HCT116 (cell line): ENCODE measurements at regions not wholly inside any gene's neighbourhood (a gene's known extent, or its start where the extent isn't known, plus 50 kb on each side); places are given as distances from the start of the nearest gene placed in this dataset.

Source experiments
- ATAC-seq: fragments of 200-7000 bp; cut with Tn5 transposase; 2 replicates; pipeline ENCODE4 v1.9.1; 2020; ENCODE audit warnings: mild to moderate bottlenecking, moderate library complexity
- BruUV-seq: library from RNA; stranded (reverse); fragments of 400-500 nt; replicated peaks from 2 replicates; lab custom pipeline; 2021; lab: Mats Ljungman, UMichigan
- CTCF ChIA-PET: fragments of 300-600 bp; sonication (Branson Sonifier 250); formaldehyde crosslinking; loops from one replicate; lab custom pipeline; 2021; ENCODE audit warnings: antibody characterized with exemption; lab: Charles Lee
- POLR2A ChIA-PET: fragments of 300-600, 350-600 bp; sonication (Branson Sonifier 250); formaldehyde crosslinking; loops from one replicate; lab custom pipeline; 2021; ENCODE audit warnings: antibody characterized with exemption; lab: Charles Lee
- RAD21 ChIA-PET, 2 experiments: fragments of 300-600 bp; sonication (Branson Sonifier 250); formaldehyde crosslinking; loops; one replicate each; lab custom pipeline; 2023; ENCODE audit warnings: low total read pairs in 2 of 2; ENCODE audit not compliant: uncharacterized antibody in 2 of 2, unreplicated experiment in 2 of 2, low non-redundant PET in 1 of 2; lab: Charles Lee
- DNase-seq: peaks from one replicate; pipeline ENCODE4 v3.0.0-alpha.2; 2010; ENCODE audit warnings: low read depth, low spot score
- H2AFZ ChIP-seq: fragments of 200-600 bp; shearing (Covaris generic), sonication (generic); 2 replicates; pipeline ENCODE4 v1.6.1; 2017; ENCODE audit warnings: low read depth, mixed run types, mixed read lengths, antibody characterized with exemption, low read length; ENCODE audit not compliant: poor library complexity, severe bottlenecking
- H3K27ac ChIP-seq: 2 replicates; pipeline ENCODE4 v1.5.1; 2012; ENCODE audit warnings: low read depth, low read length
- H3K27me3 ChIP-seq: fragments of 200-600 bp; sonication (generic); 2 replicates; pipeline ENCODE4 v1.6.1; 2016; ENCODE audit warnings: mixed run types, low read length, mixed read lengths; ENCODE audit not compliant: insufficient read depth
- H3K36me3 ChIP-seq, 2 experiments: fragments of 200-500 bp in 1 of 2; fragments of 200-600 bp in 1 of 2; sonication (Bioruptor generic) in 1 of 2; sonication (generic) in 1 of 2; 2 replicates each; pipeline versions ENCODE4 v1.5.1 to v1.6.1; 2014 to 2016; ENCODE audit warnings: low read length in 2 of 2, inconsistent platforms in 1 of 2, mixed read lengths in 1 of 2, mixed run types in 1 of 2; ENCODE audit not compliant: insufficient read depth in 2 of 2, control insufficient read depth in 1 of 2
- H3K4me1 ChIP-seq, 2 experiments: fragments of 200-600 bp in 1 of 2; sonication (generic) in 1 of 2; 2 replicates each; pipeline versions ENCODE4 v1.5.1 to v1.6.1; 2012 to 2017; ENCODE audit warnings: low read length in 2 of 2, inconsistent platforms in 1 of 2, mild to moderate bottlenecking in 1 of 2, mixed read lengths in 1 of 2, mixed run types in 1 of 2, moderate library complexity in 1 of 2; ENCODE audit not compliant: insufficient read depth in 2 of 2, control insufficient read depth in 1 of 2
- H3K4me2 ChIP-seq: fragments of 200-600 bp; sonication (generic); 2 replicates; pipeline ENCODE4 v1.6.1; 2017; ENCODE audit warnings: mixed run types, low read length, mixed read lengths
- H3K4me3 ChIP-seq, 2 experiments: fragments of 200-600 bp in 1 of 2; sonication (generic) in 1 of 2; replicated peaks in 1 of 2; 2 replicates each; pipeline ENCODE4 v1.5.1; 2011 to 2016; ENCODE audit warnings: low read length in 2 of 2, control low read depth in 1 of 2, low read depth in 1 of 2, mild to moderate bottlenecking in 1 of 2, mixed read lengths in 1 of 2, mixed run types in 1 of 2
- H3K79me2 ChIP-seq: fragments of 200-600 bp; sonication (generic); 2 replicates; pipeline ENCODE4 v1.6.1; 2017; ENCODE audit warnings: mild to moderate bottlenecking, mixed run types, low read length, moderate library complexity, mixed read lengths; ENCODE audit not compliant: insufficient read depth
- H3K9ac ChIP-seq: fragments of 200-600 bp; sonication (generic); 2 replicates; pipeline ENCODE4 v1.6.1; 2016; ENCODE audit warnings: low read length, mixed read lengths
- H3K9me2 ChIP-seq: fragments of 200-600 bp; sonication (generic), shearing (Covaris generic); 2 replicates; pipeline ENCODE4 v1.6.1; 2017; ENCODE audit warnings: mixed run types, mild to moderate bottlenecking, moderate library complexity; ENCODE audit not compliant: insufficient read depth
- H3K9me3 ChIP-seq, 2 experiments: fragments of 200-500 bp in 1 of 2; fragments of 200-600 bp in 1 of 2; sonication (Bioruptor generic) in 1 of 2; sonication (generic) in 1 of 2; 2 replicates each; pipeline ENCODE4 v1.6.1; 2014 to 2017; ENCODE audit warnings: low read length in 2 of 2, mixed read lengths in 2 of 2, inconsistent platforms in 1 of 2, low read depth in 1 of 2, mild to moderate bottlenecking in 1 of 2, mixed run types in 1 of 2, moderate library complexity in 1 of 2; ENCODE audit not compliant: control insufficient read depth in 1 of 2, insufficient read depth in 1 of 2
- H4K20me1 ChIP-seq: fragments of 200-600 bp; sonication (generic), shearing (Covaris generic); 2 replicates; pipeline ENCODE4 v1.6.1; 2017; ENCODE audit warnings: mixed run types, mild to moderate bottlenecking, moderate library complexity; ENCODE audit not compliant: insufficient read depth
- CBX3 ChIP-seq: IDR thresholded peaks from 2 replicates; pipeline ENCODE4 v1.6.1; 2012; ENCODE audit warnings: low read depth
- CEBPB ChIP-seq: IDR thresholded peaks from 2 replicates; pipeline ENCODE4 v1.6.1; 2012; ENCODE audit warnings: low read depth
- EGR1 ChIP-seq: IDR thresholded peaks from 2 replicates; pipeline ENCODE4 v1.6.1; 2012; ENCODE audit warnings: low read depth
- ELF1 ChIP-seq: IDR thresholded peaks from 2 replicates; pipeline ENCODE4 v1.6.1; 2012; ENCODE audit warnings: low read depth, borderline replicate concordance
- EZH2phosphoT487 ChIP-seq: fragments of 200-600 bp; IDR thresholded peaks from 2 replicates; pipeline ENCODE4 v1.6.1; 2018; ENCODE audit warnings: antibody characterized with exemption, borderline replicate concordance
- POLR2A ChIP-seq: IDR thresholded peaks from 2 replicates; pipeline ENCODE4 v1.7.0; 2011; ENCODE audit warnings: borderline replicate concordance; ENCODE audit not compliant: insufficient read depth, insufficient read length; ENCODE audit errors: extremely low read depth
- POLR2AphosphoS5 ChIP-seq: IDR thresholded peaks from 2 replicates; pipeline ENCODE4 v1.6.1; 2011; ENCODE audit warnings: mild to moderate bottlenecking, low read depth, low read length, moderate library complexity
- RAD21 ChIP-seq: IDR thresholded peaks from 2 replicates; pipeline ENCODE4 v1.6.1; 2012; ENCODE audit warnings: low read depth, mild to moderate bottlenecking
- SIN3A ChIP-seq: IDR thresholded peaks from 2 replicates; pipeline ENCODE4 v1.6.1; 2012; ENCODE audit warnings: low read depth
- SP1 ChIP-seq: IDR thresholded peaks from 2 replicates; pipeline ENCODE4 v1.6.1; 2012; ENCODE audit warnings: low read depth
- SRF ChIP-seq: IDR thresholded peaks from 2 replicates; pipeline ENCODE4 v1.6.1; 2012; ENCODE audit warnings: low read depth
- YY1 ChIP-seq: IDR thresholded peaks from 2 replicates; pipeline ENCODE4 v1.6.1; 2011; ENCODE audit warnings: low read length, low read depth, moderate library complexity, mild to moderate bottlenecking; ENCODE audit not compliant: insufficient replicate concordance; ENCODE audit errors: extremely low read depth
- intact Hi-C: fragments of 100-400 bp; cut with micrococcal nuclease; formaldehyde crosslinking; loops from 2 replicates; pipeline ENCODE4 v1.10.0; 2022
- TF ChIP-seq, protein P1 (sequence below): IDR thresholded peaks from 2 replicates; pipeline ENCODE4 v1.6.1; 2012

- ChIA-PET POLR2A (no interaction called here), CTCF (no interaction called here), RAD21 (no interaction called here)
- Histone ChIP-seq H4K20me1 (no peaks in the 10 kb centered on the region), H3K9me3 (peaks cover 7 to 14% of the 10 kb centered on the region in 2 experiments; a peak in 2 of 4 replicates), H3K79me2 (no peaks in the 10 kb centered on the region), H3K9me2 (no peaks in the 10 kb centered on the region), H3K27ac (no peak overlapping the region), H3K9ac (no peak overlapping the region), H2AFZ (no peak overlapping the region), H3K36me3 (no peaks in the 10 kb centered on the region), H3K27me3 (no peaks in the 10 kb centered on the region), H3K4me2 (no peak overlapping the region), H3K4me3 (no peak overlapping the region), H3K4me1 (no peaks in the 10 kb centered on the region)
- ATAC-seq (no peak), DNase-seq (no peak)
- intact Hi-C loops = no loop called here
- BruUV-seq = no TSS peak
- TF ChIP-seq, protein P1, sequence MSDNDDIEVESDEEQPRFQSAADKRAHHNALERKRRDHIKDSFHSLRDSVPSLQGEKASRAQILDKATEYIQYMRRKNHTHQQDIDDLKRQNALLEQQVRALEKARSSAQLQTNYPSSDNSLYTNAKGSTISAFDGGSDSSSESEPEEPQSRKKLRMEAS = no peak
- TF ChIP-seq CBX3 (no peak), POLR2A (no peak), CEBPB (no peak), SRF (no peak), YY1 (no peak), EZH2phosphoT487 (no peak)
Measured at GRCh38 chr2:240340361-240340761, 95.1 kb upstream of the GPC1 start.

- no peak for ATAC-seq
- Histone ChIP-seq H3K4me1 (no peaks in the 10 kb centered on the region), H3K9me3 (peaks cover 10 to 19% of the 10 kb centered on the region in 2 experiments; a peak in 2 of 4 replicates), H3K9me2 (no peaks in the 10 kb centered on the region), H3K36me3 (no peaks in the 10 kb centered on the region), H3K9ac (no peak overlapping the region), H4K20me1 (no peaks in the 10 kb centered on the region), H3K27ac (no peak overlapping the region), H3K4me2 (no peak overlapping the region), H3K27me3 (no peaks in the 10 kb centered on the region), H3K4me3 (no peak overlapping the region), H2AFZ (no peak overlapping the region), H3K79me2 (no peaks in the 10 kb centered on the region)
- ChIA-PET CTCF (no interaction called here), RAD21 (interaction anchor here in 1 of 2 experiments (0.7 kb wide), 1 partner anchor 107 kb away, joined by 3 read pairs; no protein-coding TSS in a partner anchor), POLR2A (no interaction called here)
- TF ChIP-seq POLR2AphosphoS5 = no peak
- TF ChIP-seq SRF = no peak
- no peak for TF ChIP-seq SP1
- no peak for TF ChIP-seq RAD21
- TF ChIP-seq SIN3A = no peak
- TF ChIP-seq, protein P1 = no peak
- no peak for TF ChIP-seq ELF1
- TF ChIP-seq EGR1 = no peak
- intact Hi-C loops = no loop called here
- no peak for DNase-seq
- no TSS peak for BruUV-seq
Measured at GRCh38 chr2:240341064-240341463, 94.4 kb upstream of the GPC1 start.
